ENCODE measurements at regions not wholly inside any gene's neighbourhood (a gene's known extent, or its start where the extent isn't known, plus 50 kb on each side); places are given as distances from the start of the nearest gene placed in this dataset.

GRCh38 chr4:27115221-27115620 lies 254.6 kb downstream of the STIM2 start:
- BruUV-seq (replicated peaks), result no TSS peak
- intact Hi-C loops (cut with micrococcal nuclease; ENCODE audit: unreplicated experiment) (no loop called here), in situ Hi-C loops (cut with HindIII; ENCODE audit: low pct_unique_long_range_greater_than_20kb, low sequenced_read_pairs) (no loop called here)
- no peaks in the 10 kb centered on the region for H3K27me3 ChIP-seq (ENCODE audit: control insufficient read depth, insufficient read depth, low read length)
- ChIA-PET POLR2A (no interaction called here), CTCF (no interaction called here)
- no peak overlapping the region for H3K27ac ChIP-seq (ENCODE audit: low read length)
- no peaks in the 10 kb centered on the region for H3K9me3 ChIP-seq (ENCODE audit: control insufficient read depth, insufficient read depth, low read depth, low read length)
- H3K36me3 ChIP-seq (ENCODE audit: control insufficient read depth, insufficient read depth, low read length), result no peaks in the 10 kb centered on the region
- no peak for ATAC-seq
- DNase-seq (ENCODE audit: low read depth, low spot score), result no peak
- TF ChIP-seq POLR2AphosphoS5 (IDR thresholded peaks at IDR 0.05; ENCODE audit: low read depth, low read length) (no peak), TCF7L2 (IDR thresholded peaks at IDR 0.05; ENCODE audit: low read depth, low read length) (no peak), SIN3A (IDR thresholded peaks at IDR 0.05; ENCODE audit: borderline replicate concordance, insufficient read depth, low read depth, low read length) (no peak), REST (IDR thresholded peaks at IDR 0.05; ENCODE audit: insufficient read depth in 1 of 2, low read depth in 2 of 2, low read length in 1 of 2) (no peak), CTCF (IDR thresholded peaks at IDR 0.05) (no peak)
- H3K4me3 ChIP-seq (ENCODE audit: low read depth in 2 of 2, low read length in 2 of 2), result no peak overlapping the region
- no peaks in the 10 kb centered on the region for H3K4me1 ChIP-seq (ENCODE audit: control insufficient read depth, insufficient read depth, low read length)

GRCh38 chr4:27117453-27117852 lies 256.8 kb downstream of the STIM2 start:
- Histone ChIP-seq H3K27me3 (ENCODE audit: control insufficient read depth, insufficient read depth, low read length) (no peaks in the 10 kb centered on the region), H3K27ac (ENCODE audit: low read length) (no peak overlapping the region), H3K4me1 (ENCODE audit: control insufficient read depth, insufficient read depth, low read length) (no peaks in the 10 kb centered on the region), H3K36me3 (ENCODE audit: control insufficient read depth, insufficient read depth, low read length) (no peaks in the 10 kb centered on the region), H3K4me3 (ENCODE audit: low read depth in 2 of 2, low read length in 2 of 2) (no peak overlapping the region), H3K9me3 (ENCODE audit: control insufficient read depth, insufficient read depth, low read depth, low read length) (no peaks in the 10 kb centered on the region)
- CTCF ChIA-PET, result no interaction called here
- ATAC-seq, result no peak
- in situ Hi-C loops (cut with HindIII; ENCODE audit: low pct_unique_long_range_greater_than_20kb, low sequenced_read_pairs) (no loop called here), intact Hi-C loops (cut with micrococcal nuclease; ENCODE audit: unreplicated experiment) (no loop called here)
- POLR2A ChIA-PET, result no interaction called here
- TF ChIP-seq REST (IDR thresholded peaks at IDR 0.05; ENCODE audit: insufficient read depth in 1 of 2, low read depth in 2 of 2, low read length in 1 of 2) (peak in 1 of 2 experiments; percentile 50; a peak in 1 of 4 replicates), TCF7L2 (IDR thresholded peaks at IDR 0.05; ENCODE audit: low read depth, low read length) (no peak)
- DNase-seq (ENCODE audit: low read depth, low spot score), result no peak
- no TSS peak for BruUV-seq (replicated peaks)

All from Panc1 (cell line).